NCI-H748 treated with DMSO at 0.1 percent for 48 hours (cell line): ENCODE measurements at regions not wholly inside any gene's neighbourhood (a gene's known extent, or its start where the extent isn't known, plus 50 kb on each side); places are given as distances from the start of the nearest gene placed in this dataset.
"Not testable (repeated sequence)": the region's sequence is repeated elsewhere in the genome, so short reads cannot be mapped to it uniquely, and the experiment has no call there.

Source experiments
- DNase-seq: peaks from one replicate; lab custom pipeline; 2025; lab: John Stamatoyannopoulos, UW

- no peak for DNase-seq
These were observed 733.8 kb upstream of the CA10 start for GRCh38 chr17:52892334-52892733.

- DNase-seq: no peak
These were observed 727.4 kb upstream of the CA10 start for GRCh38 chr17:52885882-52886281.

- not testable (repeated sequence) for DNase-seq
These were observed 725.5 kb upstream of the CA10 start for GRCh38 chr17:52883907-52884491.

GRCh38 chr17:52846767-52847166, 688.3 kb upstream of the CA10 start:
- DNase-seq: not testable (repeated sequence)

- DNase-seq: no peak
These were observed 683.5 kb upstream of the CA10 start for GRCh38 chr17:52841971-52842370.

GRCh38 chr17:52837492-52837891, 679.0 kb upstream of the CA10 start:
- DNase-seq: no peak

- DNase-seq: no peak
These were observed 673.0 kb upstream of the CA10 start for GRCh38 chr17:52831536-52831935.

- peak; percentile 7 for DNase-seq
These were observed 670.1 kb upstream of the CA10 start for GRCh38 chr17:52828621-52829020.

- DNase-seq: no peak
These were observed 669.0 kb upstream of the CA10 start for GRCh38 chr17:52827526-52827925.

GRCh38 chr17:52824542-52824941, 666.0 kb upstream of the CA10 start:
- no peak for DNase-seq

- no peak for DNase-seq
These were observed 664.6 kb upstream of the CA10 start for GRCh38 chr17:52823155-52823554.

- DNase-seq: no peak
These were observed 631.9 kb upstream of the CA10 start for GRCh38 chr17:52790359-52790955.

- no peak for DNase-seq
These were observed 631.3 kb upstream of the CA10 start for GRCh38 chr17:52789829-52790228.

GRCh38 chr17:52776234-52776633, 617.7 kb upstream of the CA10 start:
- DNase-seq: no peak

GRCh38 chr17:52762794-52763167, 604.3 kb upstream of the CA10 start:
- DNase-seq: no peak

GRCh38 chr17:52762147-52762793, 603.8 kb upstream of the CA10 start:
- no peak for DNase-seq

GRCh38 chr17:52759864-52760263, 601.4 kb upstream of the CA10 start:
- no peak for DNase-seq

GRCh38 chr17:52758481-52758880, 600.0 kb upstream of the CA10 start:
- DNase-seq: no peak

- no peak for DNase-seq
These were observed 598.2 kb upstream of the CA10 start for GRCh38 chr17:52756746-52757145.

- no peak for DNase-seq
These were observed 596.3 kb upstream of the CA10 start for GRCh38 chr17:52754838-52755237.

GRCh38 chr17:52751051-52751450, 592.5 kb upstream of the CA10 start:
- no peak for DNase-seq

GRCh38 chr17:52744179-52744578, 585.7 kb upstream of the CA10 start:
- no peak for DNase-seq

- DNase-seq: no peak
These were observed 581.5 kb upstream of the CA10 start for GRCh38 chr17:52740006-52740405.

- no peak for DNase-seq
These were observed 580.3 kb upstream of the CA10 start for GRCh38 chr17:52738791-52739190.
